NCI-H2029 (cell line): ENCODE measurements at regions not wholly inside any gene's neighbourhood (a gene's known extent, or its start where the extent isn't known, plus 50 kb on each side); places are given as distances from the start of the nearest gene placed in this dataset.
"Not testable (repeated sequence)": the region's sequence is repeated elsewhere in the genome, so short reads cannot be mapped to it uniquely, and the experiment has no call there.

ENCODE experiments used
- DNase-seq: peaks from one replicate; lab custom pipeline; 2025; lab: John Stamatoyannopoulos, UW

GRCh38 chr2:195570329-195570728 is 86.7 kb upstream of the SLC39A10 start:
- DNase-seq = no peak

GRCh38 chr2:195569255-195569654 is 87.8 kb upstream of the SLC39A10 start:
- DNase-seq = no peak

DNA sequence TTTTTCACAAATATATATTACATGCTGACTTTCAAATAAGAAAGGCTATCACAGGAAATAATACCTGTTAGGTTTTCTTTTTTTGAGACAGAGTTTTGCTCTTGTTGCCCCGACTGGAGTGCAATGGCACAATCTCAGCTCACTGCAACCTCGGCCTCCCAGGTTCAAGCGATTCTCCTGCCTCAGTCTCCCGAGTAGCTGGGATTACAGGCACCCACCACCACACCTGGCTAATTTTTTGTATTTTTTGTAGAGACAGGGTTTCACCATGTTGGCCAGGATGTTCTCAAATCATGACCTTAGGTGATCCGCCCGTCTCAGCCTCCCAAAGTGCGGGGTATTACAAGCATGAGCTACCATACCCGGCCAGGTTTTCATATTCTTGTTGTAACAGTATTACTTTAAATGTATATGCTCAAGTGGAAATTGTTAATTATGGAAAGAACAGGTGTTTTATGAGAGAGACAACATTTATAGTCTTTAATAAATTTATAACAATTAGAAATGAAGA is 92.3 kb upstream of the SLC39A10 start:
- DNase-seq = not testable (repeated sequence)

GRCh38 chr2:195563857-195564512 is 93.0 kb upstream of the SLC39A10 start:
- no peak for DNase-seq

GRCh38 chr2:195562570-195563566 is 94.2 kb upstream of the SLC39A10 start:
- DNase-seq = no peak

- DNase-seq = no peak
These were observed 95.7 kb upstream of the SLC39A10 start for GRCh38 chr2:195561116-195561921.

DNA sequence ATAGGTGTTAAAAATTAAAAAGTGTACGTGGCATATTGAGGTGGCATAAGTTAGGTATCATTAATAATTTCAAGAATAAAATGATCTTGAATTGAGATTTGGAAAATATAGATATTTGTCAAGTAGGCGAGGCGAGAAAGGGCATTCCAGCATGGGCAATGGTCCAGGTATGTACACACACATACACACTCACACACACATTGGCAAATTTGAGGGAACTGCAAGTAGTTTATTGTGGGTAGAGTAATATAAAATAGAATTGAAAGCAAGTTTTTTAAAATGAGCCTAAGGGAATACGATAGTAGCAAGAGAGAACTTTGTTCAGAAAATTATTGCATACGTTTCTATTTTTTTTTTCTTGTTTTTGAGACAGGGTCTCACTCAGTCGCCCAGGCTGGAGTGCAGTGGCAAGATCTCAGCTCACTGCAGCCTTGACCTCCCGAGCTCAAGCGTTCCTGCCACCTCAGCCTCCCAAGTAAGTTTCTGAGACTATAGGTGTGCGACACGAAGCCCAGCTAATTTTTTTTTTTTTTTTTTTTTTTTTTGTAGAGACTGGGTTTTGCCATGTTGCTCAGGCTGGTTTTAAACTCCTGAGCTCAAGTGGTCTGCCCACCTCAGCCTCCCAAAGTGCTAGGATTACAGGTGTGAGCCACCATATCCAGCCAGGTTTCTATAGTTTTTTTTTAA is 96.7 kb upstream of the SLC39A10 start:
- no peak for DNase-seq

DNA sequence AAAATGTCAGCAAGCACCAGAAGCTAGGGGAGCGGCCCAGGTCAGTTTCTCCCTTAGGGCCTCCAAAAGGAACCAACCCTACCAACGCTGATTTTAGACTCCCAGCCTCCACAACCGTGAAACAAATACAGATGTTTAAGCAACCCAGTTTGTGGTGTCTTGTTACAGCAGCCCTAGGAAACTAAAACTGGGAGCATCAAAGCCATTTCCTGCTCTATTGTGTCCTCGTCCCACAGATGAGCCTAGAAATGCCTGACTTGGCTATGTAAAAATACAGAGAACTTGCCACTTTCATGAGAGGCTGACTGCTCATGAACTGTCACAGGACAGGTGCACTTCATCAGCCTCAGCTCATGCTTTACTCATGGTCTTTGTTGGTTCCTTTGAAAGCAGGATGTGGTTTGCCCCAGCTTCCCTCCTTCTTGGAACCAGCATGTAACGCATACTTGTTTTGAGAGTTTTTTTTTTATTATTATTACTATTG is 97.6 kb upstream of the SLC39A10 start:
- DNase-seq = no peak

- no peak for DNase-seq
These were observed 101.1 kb upstream of the SLC39A10 start for GRCh38 chr2:195555971-195556370.

GRCh38 chr2:195552581-195552980 is 104.4 kb upstream of the SLC39A10 start:
- DNase-seq = no peak

- DNase-seq = no peak
These were observed 108.7 kb upstream of the SLC39A10 start for GRCh38 chr2:195548198-195548940.

DNA sequence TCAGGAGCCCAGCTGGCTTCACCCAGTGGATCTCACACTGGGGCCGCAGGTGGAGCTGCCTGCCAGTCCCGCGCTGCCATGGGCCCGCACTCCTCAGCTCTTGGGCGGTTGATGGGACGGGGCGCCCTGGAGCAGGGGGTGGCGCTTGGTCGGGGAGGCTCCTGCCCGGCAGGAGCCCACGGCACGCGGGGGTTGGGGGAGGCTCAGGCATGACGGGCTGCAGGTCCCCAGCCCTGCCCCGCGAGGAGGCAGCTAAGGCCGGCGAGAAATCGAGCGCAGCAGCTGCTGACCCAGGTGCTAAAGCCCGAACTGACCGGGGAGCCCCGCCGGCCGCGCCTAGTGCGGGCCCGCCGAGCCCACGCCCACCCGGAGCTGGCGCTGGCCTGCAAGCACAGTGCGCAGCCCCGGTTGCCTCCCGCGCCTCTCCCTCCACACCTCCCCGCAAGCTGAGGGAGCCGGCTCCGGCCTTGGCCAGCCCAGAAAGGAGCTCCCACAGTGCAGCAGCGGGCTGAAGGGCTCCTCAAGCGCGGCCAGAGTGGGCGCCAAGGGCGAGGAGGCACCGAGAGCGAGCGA is 109.7 kb upstream of the SLC39A10 start:
- DNase-seq = not testable (repeated sequence)

- no peak for DNase-seq
These were observed 111.2 kb upstream of the SLC39A10 start for GRCh38 chr2:195545811-195546210.

DNA sequence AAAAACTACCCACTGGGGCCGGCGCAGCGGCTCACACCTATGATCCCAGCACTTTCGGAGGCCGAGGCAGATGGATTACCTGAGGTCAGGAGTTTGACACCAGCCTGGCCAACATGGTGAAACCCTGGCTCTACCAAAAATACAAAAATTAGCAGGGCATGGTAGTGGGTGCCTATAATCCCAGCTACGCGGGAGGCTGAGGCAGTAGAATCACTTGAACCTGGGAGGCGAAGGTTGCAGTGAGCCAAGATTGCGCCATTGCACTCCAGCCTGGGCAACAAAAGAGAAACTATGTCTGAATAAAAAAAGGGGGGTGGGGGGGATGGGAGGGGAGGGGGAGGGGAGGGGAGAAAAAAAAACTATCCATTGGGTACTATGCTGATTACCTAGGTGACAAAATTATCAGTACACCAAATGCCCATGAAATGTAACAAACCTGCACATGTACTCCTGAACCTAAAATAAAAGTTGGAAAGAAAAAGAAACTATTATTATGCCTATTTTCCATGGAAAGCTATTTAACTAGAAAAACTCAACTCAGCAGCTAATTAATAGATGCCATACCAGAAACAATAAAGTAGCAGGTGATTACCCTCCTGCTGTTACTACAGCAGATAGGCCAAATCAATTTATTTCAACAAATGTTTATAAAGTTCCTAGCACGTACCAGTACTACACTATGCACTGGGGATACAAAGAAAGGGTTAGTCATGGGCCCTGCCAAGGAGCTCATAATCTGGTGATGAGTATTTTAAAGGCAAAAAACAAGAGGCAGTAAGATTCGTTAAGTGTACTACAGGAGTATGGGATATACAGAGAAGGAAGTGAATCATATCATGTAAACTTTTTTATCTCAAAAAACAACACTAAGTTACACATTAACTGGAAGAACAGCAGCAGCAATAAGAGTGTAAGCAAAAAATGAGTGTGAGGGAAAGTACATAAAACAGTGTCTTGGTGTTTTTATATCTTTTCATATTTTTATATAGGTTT is 112.8 kb upstream of the SLC39A10 start:
- DNase-seq = no peak

- DNase-seq = no peak
These were observed 114.0 kb upstream of the SLC39A10 start for GRCh38 chr2:195543063-195543462.

DNA sequence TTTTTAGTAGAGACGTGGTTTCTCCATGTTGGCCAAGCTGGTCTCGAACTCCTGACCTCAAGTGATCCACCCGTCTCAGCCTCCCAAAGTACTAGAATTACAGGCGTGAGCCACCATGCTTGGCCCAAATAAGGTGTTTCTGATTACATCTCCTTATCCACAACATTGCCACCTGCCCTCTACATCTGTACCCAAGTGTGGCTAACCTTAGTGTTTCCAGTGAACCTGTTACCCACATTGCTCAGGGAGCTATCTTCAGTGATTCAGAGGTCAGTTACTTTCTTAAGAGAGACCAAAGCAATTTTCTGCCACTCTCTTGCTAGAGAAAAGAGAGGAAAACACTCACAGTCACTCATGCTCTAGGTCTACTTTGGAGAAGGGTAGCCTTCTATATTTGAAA is 115.0 kb upstream of the SLC39A10 start:
- DNase-seq = no peak

- DNase-seq = no peak
These were observed 118.1 kb upstream of the SLC39A10 start for GRCh38 chr2:195538937-195539336.

DNA sequence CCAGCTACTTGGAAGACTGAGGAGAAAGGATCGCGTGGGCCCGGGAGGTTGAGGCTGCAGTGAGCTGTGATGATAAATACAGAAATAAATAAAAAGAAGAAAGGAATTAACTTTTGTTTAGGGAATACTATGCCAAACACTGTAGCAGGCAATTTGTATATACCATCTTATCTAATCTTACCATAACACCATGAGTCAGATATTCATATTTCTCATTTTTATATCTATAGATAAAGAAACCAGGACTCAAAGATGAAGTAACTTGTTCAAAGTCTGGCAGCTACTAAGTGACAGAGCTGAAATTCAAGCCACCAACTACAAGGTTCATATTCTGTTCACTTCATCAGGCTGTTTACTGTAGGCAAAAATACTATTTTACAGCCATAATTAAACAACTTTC is 119.2 kb upstream of the SLC39A10 start:
- no peak for DNase-seq

DNA sequence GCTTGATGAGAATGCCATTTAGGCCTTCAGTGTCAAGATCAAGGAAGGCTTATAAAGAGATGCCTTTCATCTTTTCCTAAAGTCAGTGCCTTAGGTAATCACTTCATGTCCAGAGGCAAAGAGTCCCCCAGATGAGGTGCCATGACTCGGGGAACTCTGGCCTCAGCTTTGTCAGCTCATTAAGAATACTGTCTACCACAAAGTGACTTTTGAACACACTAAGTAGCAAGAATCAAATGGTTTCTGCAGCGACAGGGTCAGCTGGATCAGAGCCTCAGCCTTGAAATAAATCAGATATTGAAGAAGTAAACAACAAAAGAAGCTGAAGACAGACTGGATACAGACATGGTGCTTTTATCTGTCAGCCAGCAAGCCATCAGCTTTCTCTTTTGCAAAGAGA is 120.1 kb upstream of the SLC39A10 start:
- no peak for DNase-seq
